Loucy (cell line): ENCODE measurements at regions not wholly inside any gene's neighbourhood (a gene's known extent, or its start where the extent isn't known, plus 50 kb on each side); places are given as distances from the start of the nearest gene placed in this dataset.

Experiments used
- H2AFZ ChIP-seq: fragments of 200-600 bp; sonication (generic); 2 replicates; pipeline ENCODE4 v1.6.0; 2016; ENCODE audit warnings: antibody characterized with exemption, mild to moderate bottlenecking, low read length, moderate library complexity
- H3F3A ChIP-seq: fragments of 200-600 bp; 2 replicates; pipeline ENCODE4 v1.6.0; 2016; ENCODE audit warnings: antibody characterized with exemption, low read depth, mild to moderate bottlenecking
- H3K27me3 ChIP-seq: fragments of 200-600 bp; sonication (generic); 2 replicates; pipeline ENCODE4 v1.6.1; 2014; ENCODE audit warnings: low read length, mild to moderate bottlenecking; ENCODE audit not compliant: insufficient read depth, poor library complexity, severe bottlenecking
- H3K36me3 ChIP-seq: fragments of 200-600 bp; sonication (generic); 2 replicates; pipeline ENCODE4 v1.6.1; 2016; ENCODE audit warnings: low read length; ENCODE audit not compliant: insufficient read depth
- H3K4me1 ChIP-seq: fragments of 200-600 bp; sonication (generic); 2 replicates; pipeline ENCODE4 v1.5.1; 2014; ENCODE audit warnings: low read length, mild to moderate bottlenecking; ENCODE audit not compliant: insufficient read depth, poor library complexity, severe bottlenecking
- H3K4me2 ChIP-seq: fragments of 200-600 bp; sonication (generic); 2 replicates; pipeline ENCODE4 v1.6.0; 2014; ENCODE audit warnings: antibody characterized with exemption, low read length, low read depth, mild to moderate bottlenecking; ENCODE audit not compliant: poor library complexity, severe bottlenecking
- H3K4me3 ChIP-seq: fragments of 200-600 bp; sonication (generic); 2 replicates; pipeline ENCODE4 v1.5.1; 2014; ENCODE audit warnings: low read length, mild to moderate bottlenecking, mixed read lengths; ENCODE audit not compliant: poor library complexity, severe bottlenecking
- H3K79me2 ChIP-seq: fragments of 200-600 bp; sonication (generic); 2 replicates; pipeline ENCODE4 v1.6.1; 2014; ENCODE audit warnings: low read length; ENCODE audit not compliant: insufficient read depth
- H3K9ac ChIP-seq: fragments of 200-600 bp; sonication (generic); 2 replicates; pipeline ENCODE4 v1.6.0; 2014; ENCODE audit warnings: mild to moderate bottlenecking, low read depth, low read length, moderate library complexity; ENCODE audit not compliant: poor library complexity, severe bottlenecking
- H3K9me2 ChIP-seq: fragments of 200-600 bp; sonication (generic); replicated peaks from 2 replicates; pipeline ENCODE4 v1.6.1; 2016; ENCODE audit warnings: low read depth, low read length, mixed read lengths
- H3K9me3 ChIP-seq: fragments of 200-600 bp; sonication (generic); 2 replicates; pipeline ENCODE4 v1.6.1; 2014; ENCODE audit warnings: mild to moderate bottlenecking, antibody characterized with exemption, low read length, low read depth; ENCODE audit not compliant: insufficient read depth
- H4K20me1 ChIP-seq: fragments of 200-600 bp; sonication (generic); 2 replicates; pipeline ENCODE4 v1.6.0; 2014; ENCODE audit warnings: antibody characterized with exemption, low read length, mild to moderate bottlenecking; ENCODE audit not compliant: insufficient read depth, poor library complexity, severe bottlenecking
- EZH2phosphoT487 ChIP-seq: fragments of 200-600 bp; IDR thresholded peaks from 2 replicates; pipeline ENCODE4 v1.6.1; 2018; ENCODE audit warnings: antibody characterized with exemption, mild to moderate bottlenecking, moderate library complexity, borderline replicate concordance
- TF ChIP-seq, protein P1 (sequence below): fragments of 200-600 bp; sonication (generic); conservative IDR thresholded peaks from 2 replicates; pipeline ENCODE4 v1.5.1; 2014; ENCODE audit warnings: mild to moderate bottlenecking, antibody characterized with exemption, low read length

DNA sequence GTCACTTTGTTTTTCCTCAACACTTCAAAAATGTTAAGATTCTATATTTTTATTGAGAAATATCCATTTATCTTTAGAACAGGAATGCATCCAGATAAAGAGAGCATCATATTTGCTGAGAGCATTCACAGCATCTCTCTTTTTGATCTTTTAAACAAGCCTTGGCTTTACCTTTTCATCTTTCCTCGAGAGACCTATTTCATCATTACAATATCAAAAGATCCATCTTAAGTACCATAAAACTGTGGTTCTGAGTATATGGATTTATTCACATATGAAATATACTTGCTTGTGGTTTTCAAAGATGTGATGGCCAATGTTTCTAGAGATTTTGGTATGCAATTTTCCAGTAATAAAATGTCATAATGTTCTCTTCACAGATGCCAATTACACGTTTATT, 1140.9 kb downstream of the GATA3 start:
- no peaks in the 10 kb centered on the region for H3K4me1 ChIP-seq
- no peak overlapping the region for H2AFZ ChIP-seq
- H4K20me1 ChIP-seq, result no peaks in the 10 kb centered on the region
- no peak for TF ChIP-seq EZH2phosphoT487
- TF ChIP-seq, protein P1, sequence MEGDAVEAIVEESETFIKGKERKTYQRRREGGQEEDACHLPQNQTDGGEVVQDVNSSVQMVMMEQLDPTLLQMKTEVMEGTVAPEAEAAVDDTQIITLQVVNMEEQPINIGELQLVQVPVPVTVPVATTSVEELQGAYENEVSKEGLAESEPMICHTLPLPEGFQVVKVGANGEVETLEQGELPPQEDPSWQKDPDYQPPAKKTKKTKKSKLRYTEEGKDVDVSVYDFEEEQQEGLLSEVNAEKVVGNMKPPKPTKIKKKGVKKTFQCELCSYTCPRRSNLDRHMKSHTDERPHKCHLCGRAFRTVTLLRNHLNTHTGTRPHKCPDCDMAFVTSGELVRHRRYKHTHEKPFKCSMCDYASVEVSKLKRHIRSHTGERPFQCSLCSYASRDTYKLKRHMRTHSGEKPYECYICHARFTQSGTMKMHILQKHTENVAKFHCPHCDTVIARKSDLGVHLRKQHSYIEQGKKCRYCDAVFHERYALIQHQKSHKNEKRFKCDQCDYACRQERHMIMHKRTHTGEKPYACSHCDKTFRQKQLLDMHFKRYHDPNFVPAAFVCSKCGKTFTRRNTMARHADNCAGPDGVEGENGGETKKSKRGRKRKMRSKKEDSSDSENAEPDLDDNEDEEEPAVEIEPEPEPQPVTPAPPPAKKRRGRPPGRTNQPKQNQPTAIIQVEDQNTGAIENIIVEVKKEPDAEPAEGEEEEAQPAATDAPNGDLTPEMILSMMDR, result no peak
- H3K36me3 ChIP-seq, result no peaks in the 10 kb centered on the region
- no peak overlapping the region for H3K4me2 ChIP-seq
- H3K79me2 ChIP-seq, result no peaks in the 10 kb centered on the region
- no peaks in the 10 kb centered on the region for H3K27me3 ChIP-seq
- H3K9me3 ChIP-seq, result no peaks in the 10 kb centered on the region
- H3K9ac ChIP-seq, result no peak overlapping the region
- H3K4me3 ChIP-seq, result no peak overlapping the region
- no peaks in the 10 kb centered on the region for H3K9me2 ChIP-seq
- no peaks in the 10 kb centered on the region for H3F3A ChIP-seq

DNA sequence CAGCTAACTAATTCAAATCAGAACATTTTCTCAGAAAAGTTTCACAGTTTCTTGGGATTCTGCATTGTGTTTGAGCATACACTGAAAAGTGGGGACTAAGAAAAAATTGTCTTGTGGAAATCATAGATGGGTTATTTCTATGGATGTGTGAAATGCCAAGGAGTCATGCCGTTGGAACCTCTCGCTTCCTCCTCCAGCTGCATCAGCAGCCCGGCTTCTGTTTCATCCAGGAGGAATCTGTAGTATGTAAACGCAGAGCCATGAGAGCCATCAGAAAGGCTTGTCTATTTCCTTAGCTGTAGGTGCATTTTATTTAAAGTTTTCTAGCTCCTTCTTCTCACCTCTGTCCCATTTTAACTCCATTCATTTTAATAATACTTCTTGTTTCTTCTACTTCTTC, 1144.1 kb downstream of the GATA3 start:
- Histone ChIP-seq H3K9me3 (no peaks in the 10 kb centered on the region), H2AFZ (no peak overlapping the region), H3K4me2 (no peak overlapping the region), H3F3A (no peaks in the 10 kb centered on the region), H3K4me1 (no peaks in the 10 kb centered on the region), H3K36me3 (no peaks in the 10 kb centered on the region), H3K9me2 (no peaks in the 10 kb centered on the region), H3K4me3 (no peak overlapping the region), H3K9ac (no peak overlapping the region), H3K79me2 (no peaks in the 10 kb centered on the region), H4K20me1 (no peaks in the 10 kb centered on the region), H3K27me3 (no peaks in the 10 kb centered on the region)
- TF ChIP-seq EZH2phosphoT487, result no peak
- TF ChIP-seq, protein P1, result no peak

DNA sequence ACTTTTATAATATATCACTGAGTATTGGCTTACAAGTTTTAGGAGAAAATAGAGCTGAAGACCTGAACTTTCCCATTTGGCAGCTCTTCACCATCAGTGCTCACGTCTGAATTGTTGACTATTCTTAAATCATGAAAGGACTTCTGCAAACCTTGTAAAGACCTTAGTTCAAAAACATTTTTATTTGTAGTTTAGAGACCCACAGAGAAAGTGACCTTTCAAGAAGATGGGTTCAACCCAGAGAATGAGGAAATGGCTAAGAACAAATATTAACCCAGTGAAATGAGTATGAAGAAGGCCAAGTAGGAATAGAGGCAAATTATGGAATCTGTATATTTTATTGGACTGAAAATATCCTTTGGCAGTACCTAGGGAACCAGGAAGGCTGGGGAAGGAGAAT, 1151.1 kb downstream of the GATA3 start:
- Histone ChIP-seq H3K4me1 (no peaks in the 10 kb centered on the region), H3K36me3 (no peaks in the 10 kb centered on the region), H3F3A (no peaks in the 10 kb centered on the region), H3K9me3 (no peaks in the 10 kb centered on the region), H3K4me3 (no peak overlapping the region), H3K27me3 (no peaks in the 10 kb centered on the region), H4K20me1 (no peaks in the 10 kb centered on the region), H3K4me2 (no peak overlapping the region), H3K9me2 (no peaks in the 10 kb centered on the region), H2AFZ (no peak overlapping the region), H3K9ac (no peak overlapping the region), H3K79me2 (no peaks in the 10 kb centered on the region)
- TF ChIP-seq, protein P1, result no peak
- no peak for TF ChIP-seq EZH2phosphoT487
